ENCODE measurements at regions not wholly inside any gene's neighbourhood (a gene's known extent, or its start where the extent isn't known, plus 50 kb on each side); places are given as distances from the start of the nearest gene placed in this dataset.
"Not testable (repeated sequence)": the region's sequence is repeated elsewhere in the genome, so short reads cannot be mapped to it uniquely, and the experiment has no call there.

DNA sequence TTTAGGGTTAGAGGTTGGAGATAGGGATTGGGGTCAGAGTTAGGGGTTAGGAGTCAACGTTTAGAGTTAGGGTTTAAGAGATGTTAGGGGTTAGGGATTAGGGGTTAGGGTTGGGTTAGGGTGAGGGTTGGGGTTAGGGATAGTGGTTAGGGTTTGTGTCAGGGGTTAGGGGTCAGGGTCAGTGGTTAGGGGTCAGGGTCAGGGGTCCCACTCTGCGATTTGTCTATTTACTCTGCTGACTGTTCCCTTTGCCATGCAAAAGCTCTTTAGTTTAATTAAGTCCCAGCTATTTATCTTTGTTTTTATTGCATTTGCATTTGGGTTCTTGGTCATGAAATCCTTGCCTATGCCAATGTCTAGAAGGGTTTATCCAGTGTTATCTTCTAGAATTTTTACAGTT is 1649.3 kb downstream of the SPATA31A7 start:
- H4K20me1 ChIP-seq (replicated peaks in 1 of 2; ENCODE audit: control insufficient read depth in 1 of 2, insufficient read depth in 2 of 2, low read length in 2 of 2); H2BK120ac ChIP-seq (replicated peaks; ENCODE audit: low read depth, low read length); H3K9me3 ChIP-seq (ENCODE audit: insufficient read depth in 2 of 2, low read depth in 1 of 2, low read length in 1 of 2); H3K4me3 ChIP-seq (ENCODE audit: extremely low read depth in 1 of 4, insufficient read depth in 2 of 4, low read depth in 3 of 4, low read length in 4 of 4); FAIRE-seq; H3K23ac ChIP-seq (ENCODE audit: insufficient read length); H4K5ac ChIP-seq (ENCODE audit: insufficient read length, low read depth, low read length); H3K4me2 ChIP-seq (ENCODE audit: insufficient read depth in 1 of 2, low read depth in 2 of 2, low read length in 2 of 2); H3K4ac ChIP-seq (replicated peaks; ENCODE audit: insufficient read length, low read depth, low read length); H3K56ac ChIP-seq (replicated peaks; ENCODE audit: insufficient read length, low read depth, low read length); H4K91ac ChIP-seq (replicated peaks; ENCODE audit: insufficient read length, low read length); H2BK20ac ChIP-seq (ENCODE audit: low read length); H3K14ac ChIP-seq (ENCODE audit: insufficient read length); H2BK12ac ChIP-seq (ENCODE audit: low read depth, low read length); H3K27ac ChIP-seq (ENCODE audit: low read depth, low read length); H3K36me3 ChIP-seq (ENCODE audit: control insufficient read depth in 2 of 4, insufficient read depth in 4 of 4, low read length in 3 of 4); H2BK5ac ChIP-seq (ENCODE audit: low read depth, low read length); H2BK15ac ChIP-seq (ENCODE audit: low read length); H2AK5ac ChIP-seq (ENCODE audit: low read depth, low read length); POLR2A ChIA-PET (ENCODE audit: partially characterized antibody); H4K8ac ChIP-seq (ENCODE audit: extremely low read depth, insufficient read depth, low read length); H3K79me2 ChIP-seq (ENCODE audit: control insufficient read depth in 1 of 2, insufficient read depth in 2 of 2, low read length in 2 of 2); H3K4me1 ChIP-seq (replicated peaks in 1 of 4; ENCODE audit: control insufficient read depth in 3 of 4, insufficient read depth in 4 of 4, low read length in 3 of 4); H3K79me1 ChIP-seq (ENCODE audit: low read depth, low read length); DNase-seq (ENCODE audit: low read depth in 1 of 2, low spot score in 2 of 2); H3K9ac ChIP-seq (replicated peaks in 1 of 4; ENCODE audit: extremely low read depth in 1 of 4, low read depth in 3 of 4, low read length in 3 of 4); H3K18ac ChIP-seq (ENCODE audit: extremely low read depth, low read length); H2AFZ ChIP-seq (ENCODE audit: low read length); H3K23me2 ChIP-seq (ENCODE audit: low read depth, low read length); CTCF ChIA-PET (ENCODE audit: partially characterized antibody): not testable (repeated sequence)
- peaks cover 27 to 64% (median 42%) of the 10 kb centered on the region in 4 experiments for H3K27me3 ChIP-seq (replicated peaks in 1 of 4; ENCODE audit: control insufficient read depth in 3 of 4, extremely low read depth in 1 of 4, insufficient read depth in 3 of 4, low read length in 3 of 4)
- 21% methylated on average over 1 of the region's 2 CpGs; no CpG with 5 or more reads in 1 of the 2 experiments for WGBS, 2 experiments (ENCODE audit: extremely low coverage in 1 of 2, insufficient coverage in 1 of 2, insufficient read length in 1 of 2, insufficient replicate concordance in 2 of 2, low coverage in 1 of 2, low lambda C conversion rate in 2 of 2, missing lambda C conversion rate in 1 of 2)
